ENCODE measurements at regions not wholly inside any gene's neighbourhood (a gene's known extent, or its start where the extent isn't known, plus 50 kb on each side); places are given as distances from the start of the nearest gene placed in this dataset.

DNA sequence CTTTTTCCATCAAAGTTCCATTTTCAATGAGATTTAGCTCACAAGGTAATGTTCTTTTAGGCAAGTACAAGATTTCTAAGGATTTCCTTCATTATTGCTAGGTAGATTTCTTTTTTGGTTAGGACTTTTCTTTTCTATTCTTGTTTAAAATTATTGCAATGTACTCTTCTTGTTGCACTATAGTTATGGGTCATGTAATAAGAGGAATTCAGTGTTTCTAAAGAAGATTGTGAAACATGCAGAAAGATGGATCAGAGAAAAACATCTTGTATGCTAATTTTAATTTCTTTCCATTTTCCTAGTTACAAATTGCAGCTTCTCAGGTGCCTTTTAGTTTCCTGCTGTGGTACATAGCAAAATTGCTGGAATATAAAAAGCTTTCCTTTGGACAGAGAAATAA is 56.1 kb downstream of the BTG1 start:
- ATAC-seq = no peak
- intact Hi-C loops (cut with micrococcal nuclease) = no loop called here

DNA sequence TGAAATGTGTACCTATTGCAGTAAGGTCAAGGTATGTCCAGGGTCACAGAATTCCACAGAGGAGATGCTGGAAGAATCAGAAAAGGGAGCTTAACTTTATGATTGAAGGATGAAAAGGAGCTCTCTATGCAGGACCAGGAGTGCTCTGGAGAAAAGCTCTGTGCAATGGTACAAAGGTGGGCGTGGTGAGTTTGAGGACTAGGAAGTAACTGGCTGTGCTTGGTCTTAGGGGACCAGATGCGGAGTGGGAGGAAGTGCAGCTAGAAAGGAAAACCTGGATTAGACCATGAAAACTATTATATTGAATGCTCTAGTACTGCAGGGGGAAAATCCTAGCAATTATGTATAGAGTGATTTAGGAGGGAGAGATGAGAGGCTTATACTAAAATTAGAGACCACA is 56.8 kb downstream of the BTG1 start:
- ATAC-seq (peak; percentile 60), DNase-seq (no peak)
- intact Hi-C loops (cut with micrococcal nuclease) = no loop called here

More for the DNA sequence above, 56.1 kb downstream of the BTG1 start:
- no peak for DNase-seq

DNA sequence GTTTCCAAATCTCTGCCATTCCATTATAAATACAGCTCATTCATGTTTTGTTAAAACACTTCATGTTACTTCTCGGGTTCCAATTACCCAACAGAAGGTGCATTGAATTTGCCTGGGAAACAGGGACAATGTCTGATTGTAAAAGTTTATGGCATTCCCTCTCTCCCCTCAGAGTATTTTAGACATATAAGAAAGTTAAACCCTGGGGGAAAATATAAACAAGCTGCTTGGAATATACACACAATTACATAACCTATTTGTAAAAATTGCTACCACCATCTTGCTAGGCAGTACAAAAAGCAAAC is 60.0 kb downstream of the BTG1 start:
- no peak for ATAC-seq
- no peak for DNase-seq
- intact Hi-C loops (cut with micrococcal nuclease) = no loop called here

DNA sequence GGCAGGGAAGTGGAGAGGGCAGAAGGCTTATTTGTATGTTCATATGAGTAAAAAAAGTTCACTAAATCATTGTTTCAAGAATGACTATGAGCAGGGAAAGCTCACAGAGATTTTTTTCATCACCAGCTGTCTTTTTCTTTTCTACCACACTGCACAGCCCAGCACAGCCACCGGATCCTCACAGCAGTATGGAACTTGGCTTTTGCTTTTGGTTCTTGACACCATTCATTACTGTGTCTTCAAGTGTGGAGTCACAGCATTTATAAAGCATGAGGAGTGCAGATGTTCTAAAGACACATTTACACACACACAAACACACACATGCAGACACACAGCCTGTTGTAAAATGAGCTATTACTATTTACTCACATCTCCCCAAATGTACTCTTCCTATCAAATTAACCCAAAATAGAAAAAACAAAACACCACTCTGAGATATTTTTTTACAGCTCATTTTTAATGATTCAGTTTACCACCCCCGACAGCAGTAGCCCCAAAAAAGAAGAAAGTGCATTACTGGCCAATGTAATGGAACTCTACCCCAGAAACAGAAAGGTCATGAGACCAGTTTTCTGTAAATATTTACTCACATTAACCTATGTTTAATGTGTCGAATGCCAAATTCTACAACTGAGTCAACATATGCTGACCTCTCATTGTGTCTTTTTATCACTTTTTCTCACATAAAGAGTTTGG is 60.5 kb downstream of the BTG1 start:
- ATAC-seq (no peak), DNase-seq (no peak)
- intact Hi-C loops (cut with micrococcal nuclease) = no loop called here

DNA sequence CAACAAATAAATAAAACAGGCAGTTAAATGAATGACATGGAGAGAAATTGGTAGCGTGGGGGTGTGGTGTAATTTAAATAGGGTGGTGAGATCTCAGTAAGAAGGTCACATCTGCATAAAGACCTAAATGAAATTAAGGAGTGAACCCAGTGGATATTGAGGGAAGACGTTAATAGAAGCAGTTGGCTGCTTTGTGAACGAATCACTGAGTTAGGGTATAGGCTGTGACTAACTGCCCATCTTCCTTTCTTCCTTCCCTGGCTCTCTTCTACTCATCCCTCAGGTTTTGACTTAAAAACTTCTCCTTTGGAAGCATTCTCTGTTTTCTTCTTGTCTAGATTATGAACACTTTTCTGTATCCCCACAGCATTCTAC is 64.7 kb downstream of the BTG1 start:
- no peak for ATAC-seq
- intact Hi-C loops (cut with micrococcal nuclease) = no loop called here
- no peak for DNase-seq

DNA sequence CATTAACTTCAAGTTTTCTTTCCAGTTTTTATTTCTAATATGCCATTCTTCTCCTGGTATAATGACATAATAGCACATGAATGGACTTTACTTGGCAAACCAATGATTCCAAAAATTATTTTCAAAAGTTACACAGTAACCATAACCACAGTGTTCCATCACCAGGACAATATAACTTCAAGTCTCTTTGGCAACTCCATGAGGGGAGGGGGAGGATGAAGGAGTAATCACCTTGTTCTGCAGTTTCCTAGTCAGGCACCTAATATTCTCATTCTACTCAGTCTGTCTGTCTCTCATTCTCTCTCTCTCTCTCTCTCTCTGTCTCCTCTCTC is 66.6 kb downstream of the BTG1 start:
- ATAC-seq = no peak
- no peak for DNase-seq
- intact Hi-C loops (cut with micrococcal nuclease) = no loop called here

DNA sequence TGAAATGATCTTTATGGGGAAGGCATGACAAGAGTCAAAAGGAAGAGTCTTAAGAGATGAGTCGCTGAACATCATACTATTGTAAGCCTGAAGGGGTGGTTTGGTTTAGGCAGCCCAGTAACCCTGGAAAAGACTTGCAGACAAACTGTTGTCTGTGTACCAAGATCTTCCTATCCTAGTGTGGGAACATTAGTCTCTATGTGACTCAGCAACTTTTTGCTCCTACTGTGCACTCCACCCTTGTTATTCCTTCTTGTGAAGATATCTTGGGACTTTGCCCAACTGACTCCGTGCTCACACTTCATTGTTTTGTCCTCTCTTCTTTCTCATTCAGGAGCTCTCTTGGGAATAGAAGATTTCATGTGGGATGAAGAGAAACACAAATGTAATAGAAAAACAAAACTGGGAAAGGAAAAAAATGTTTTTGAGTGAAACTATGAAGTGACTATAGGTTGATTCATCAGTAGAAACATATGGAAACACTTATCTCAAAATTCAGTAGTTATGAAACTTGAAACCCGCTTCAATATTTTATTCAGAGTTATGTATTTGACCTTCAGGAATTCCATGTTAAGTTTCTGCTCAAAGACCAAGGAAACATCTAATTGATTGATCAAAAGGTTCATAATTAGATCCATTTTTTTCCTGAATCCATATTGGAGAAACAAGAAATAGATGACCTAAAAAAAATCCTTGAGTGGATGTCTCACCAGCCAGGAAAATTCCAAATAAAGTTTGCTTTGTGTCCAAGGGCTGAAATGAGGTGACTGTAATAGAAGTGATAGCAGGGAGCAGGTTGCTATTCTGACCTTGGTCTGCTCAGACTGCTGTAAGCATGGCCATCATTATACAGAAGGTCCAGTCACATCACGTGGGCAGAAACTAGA is 67.2 kb downstream of the BTG1 start:
- intact Hi-C loops (cut with micrococcal nuclease) = no loop called here
- DNase-seq (no peak), ATAC-seq (peak; percentile 77)

DNA sequence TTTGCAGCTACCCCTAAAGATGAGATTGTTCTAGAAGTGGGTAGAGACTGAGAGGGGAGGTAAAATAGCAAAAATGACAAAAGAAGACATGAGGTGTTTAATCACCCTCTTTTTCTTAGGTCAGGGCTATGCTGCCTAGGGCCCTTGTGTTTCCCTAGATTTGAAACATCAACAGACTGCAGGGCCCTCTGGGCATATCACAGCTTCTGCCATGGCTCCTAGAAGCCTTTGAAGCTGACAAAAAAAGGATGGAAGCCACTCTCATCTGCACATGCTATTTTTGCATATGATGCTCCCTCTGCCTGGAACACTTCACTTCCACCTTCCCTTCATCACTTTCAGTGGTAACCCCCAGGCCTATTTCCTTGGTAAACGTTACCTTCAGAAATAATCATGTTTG is 68.1 kb downstream of the BTG1 start:
- no peak for ATAC-seq
- intact Hi-C loops (cut with micrococcal nuclease) = no loop called here
- no peak for DNase-seq

DNA sequence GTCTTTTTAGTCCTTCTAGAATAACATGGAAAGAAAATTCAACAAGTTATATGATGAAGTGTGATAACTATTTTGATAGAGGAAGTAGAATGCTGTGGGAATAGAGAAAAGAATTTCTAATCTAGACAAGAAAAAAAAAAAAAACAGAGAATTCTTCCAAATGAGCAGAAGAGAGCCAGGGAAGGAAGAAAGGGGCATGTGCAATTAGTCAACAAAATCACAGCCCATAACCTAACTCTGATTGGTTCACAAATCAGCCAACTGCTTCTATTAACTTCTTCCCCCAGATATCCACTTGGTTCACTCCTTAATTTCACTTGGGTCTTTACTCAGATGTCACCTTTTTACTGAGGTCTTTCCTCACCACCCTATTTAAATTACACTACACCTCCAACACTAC is 69.5 kb downstream of the BTG1 start:
- intact Hi-C loops (cut with micrococcal nuclease) = no loop called here
- no peak for ATAC-seq

DNA sequence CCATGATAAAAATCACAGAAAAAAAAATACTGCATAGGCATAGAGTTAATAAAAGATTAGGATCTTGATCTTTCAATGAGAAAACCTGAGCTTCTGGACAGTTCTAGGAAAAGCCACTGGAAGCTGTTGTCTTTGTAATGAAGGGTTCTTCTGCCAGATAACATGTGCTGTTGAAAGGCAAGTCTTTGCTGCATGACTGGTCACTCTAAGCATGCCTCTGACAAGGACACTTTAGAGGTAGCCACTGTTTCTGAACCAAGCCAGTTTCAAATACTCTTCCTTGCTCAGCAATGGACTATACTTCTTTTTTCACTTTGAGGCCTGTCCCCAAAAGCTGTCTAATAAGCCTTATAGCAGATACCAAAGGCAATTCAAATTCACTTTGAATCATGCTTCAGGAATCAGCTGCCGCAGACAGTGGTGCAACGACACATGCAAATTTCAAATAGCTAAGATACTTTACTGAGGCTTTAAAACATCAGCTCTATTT is 70.2 kb downstream of the BTG1 start:
- intact Hi-C loops (cut with micrococcal nuclease) = no loop called here
- ATAC-seq (peak; percentile 43), DNase-seq (no peak)

More for the DNA sequence above, 69.5 kb downstream of the BTG1 start:
- DNase-seq = no peak

DNA sequence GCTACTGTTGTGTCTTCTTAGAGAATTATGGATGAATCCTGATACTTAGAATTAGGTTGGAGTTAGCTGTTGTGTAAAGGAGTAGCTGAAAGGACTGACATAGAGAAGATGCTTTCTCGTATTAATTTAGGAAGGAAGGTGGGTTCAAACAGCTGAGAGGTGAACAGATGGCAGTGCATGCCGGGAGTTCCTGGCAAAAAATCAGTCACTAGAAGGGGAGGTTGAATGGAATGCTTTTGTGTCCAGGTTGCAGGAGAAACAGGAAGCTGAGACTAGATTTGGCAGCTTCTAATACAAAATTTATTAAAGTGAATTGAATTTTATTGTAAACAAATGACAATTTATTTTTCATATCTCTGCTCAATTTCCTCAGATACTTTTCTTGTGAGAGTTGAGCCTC is 70.8 kb downstream of the BTG1 start:
- DNase-seq (no peak), ATAC-seq (no peak)
- intact Hi-C loops (cut with micrococcal nuclease) = no loop called here

DNA sequence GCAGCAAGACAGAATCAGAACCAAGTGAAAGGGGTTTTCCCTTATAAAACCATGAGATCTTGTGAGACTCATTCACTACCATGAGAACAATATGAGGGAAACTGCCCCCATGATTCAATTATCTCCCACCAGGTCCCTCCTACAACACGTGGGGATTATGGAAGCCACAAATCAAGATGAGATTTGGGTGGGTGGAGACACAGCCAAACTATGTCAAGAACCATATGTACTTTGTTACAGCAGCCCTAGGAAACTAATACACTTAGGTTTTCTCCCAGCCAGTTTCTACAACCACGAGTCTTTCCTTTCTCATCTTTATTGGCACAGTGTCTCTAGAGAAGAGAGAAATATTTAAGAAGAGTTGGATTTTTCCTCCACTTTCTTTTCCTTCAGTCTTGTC is 72.6 kb downstream of the BTG1 start:
- no peak for ATAC-seq
- intact Hi-C loops (cut with micrococcal nuclease) = no loop called here
- no peak for DNase-seq

DNA sequence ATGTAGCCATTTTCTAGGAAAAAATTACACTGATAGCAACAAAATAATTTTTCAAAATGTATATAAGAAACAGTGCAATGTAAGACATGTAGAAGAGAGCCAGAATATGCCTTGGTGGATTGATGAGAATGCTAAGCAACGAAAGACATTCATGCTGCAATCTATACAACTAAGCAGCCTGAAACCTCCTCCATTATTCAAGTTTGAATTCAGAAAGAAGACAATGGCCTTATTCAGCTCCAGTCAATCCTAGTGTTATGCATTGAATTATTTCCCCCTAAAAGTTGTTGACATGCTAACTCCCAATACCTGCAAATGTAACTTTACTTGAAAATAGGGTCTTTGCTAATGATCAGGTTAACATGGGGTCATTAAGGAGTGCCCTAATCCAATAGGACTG is 73.5 kb downstream of the BTG1 start:
- intact Hi-C loops (cut with micrococcal nuclease) = no loop called here
- no peak for ATAC-seq
- no peak for DNase-seq

DNA sequence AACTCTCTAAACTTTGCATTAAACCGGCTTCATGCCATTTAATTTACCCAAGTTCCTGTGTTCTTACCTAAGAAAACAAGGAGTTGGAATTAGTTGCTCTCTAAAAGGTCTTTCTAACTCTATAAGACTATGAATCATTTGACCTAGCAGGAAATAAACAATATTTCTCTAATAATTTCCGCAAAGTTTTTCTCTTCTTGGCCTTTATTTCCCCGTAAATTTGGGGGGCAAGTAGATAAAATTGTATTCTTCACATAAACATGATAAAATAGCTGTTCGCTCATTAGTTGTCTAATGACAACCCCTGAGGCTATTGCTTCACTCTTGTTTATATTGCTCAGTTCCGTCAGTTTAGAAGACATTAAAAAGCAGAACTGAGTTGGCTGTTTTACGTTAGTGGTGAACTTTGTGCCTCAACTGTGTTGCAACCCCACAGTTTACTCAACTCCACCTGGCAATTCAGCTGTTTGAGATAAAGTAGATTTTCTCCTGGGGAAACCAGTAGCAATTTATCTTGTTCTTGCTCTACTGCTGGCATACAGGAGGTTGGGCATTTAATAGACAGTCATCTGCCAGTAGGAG is 74.7 kb downstream of the BTG1 start:
- peak; percentile 38 for ATAC-seq
- intact Hi-C loops (cut with micrococcal nuclease) = no loop called here
- no peak for DNase-seq

DNA sequence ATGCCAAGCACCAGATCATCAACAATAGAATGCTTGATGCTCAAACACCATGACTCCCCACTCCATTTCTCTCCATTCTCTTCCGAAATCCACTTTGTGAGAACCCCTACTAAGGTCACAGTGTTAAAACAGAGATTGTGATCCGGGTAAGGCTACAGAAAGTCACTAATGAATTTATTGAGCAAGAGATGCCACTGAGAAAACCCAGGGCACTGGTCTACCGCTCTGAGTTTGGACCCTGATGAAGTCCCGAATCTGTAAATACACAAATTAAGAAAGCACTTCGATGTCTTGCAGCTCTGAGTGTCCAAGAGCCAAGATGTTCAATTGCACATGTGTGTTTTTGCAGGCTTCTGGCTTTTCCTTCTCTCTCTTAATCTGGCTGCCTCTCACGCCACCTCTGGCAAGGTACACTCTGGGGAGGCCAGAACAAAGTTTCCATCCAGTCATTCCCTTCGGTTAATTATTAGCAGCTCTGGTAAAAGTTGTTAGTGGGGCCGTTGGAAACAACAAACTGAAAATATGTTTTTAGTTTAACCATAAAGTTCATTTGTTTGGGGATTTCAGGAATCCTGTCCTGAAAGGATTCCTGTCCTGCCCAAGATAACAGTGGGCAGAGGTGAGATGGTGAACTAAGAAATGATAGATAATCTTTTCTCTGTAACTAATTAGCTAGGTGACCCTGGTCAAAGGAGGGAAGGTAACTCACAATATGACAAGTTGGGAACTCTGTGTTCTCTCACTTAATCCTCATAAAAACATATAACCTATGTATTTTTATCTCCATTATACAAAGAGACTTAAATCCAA is 75.4 kb downstream of the BTG1 start:
- intact Hi-C loops (cut with micrococcal nuclease) = no loop called here
- DNase-seq (no peak), ATAC-seq (no peak)

DNA sequence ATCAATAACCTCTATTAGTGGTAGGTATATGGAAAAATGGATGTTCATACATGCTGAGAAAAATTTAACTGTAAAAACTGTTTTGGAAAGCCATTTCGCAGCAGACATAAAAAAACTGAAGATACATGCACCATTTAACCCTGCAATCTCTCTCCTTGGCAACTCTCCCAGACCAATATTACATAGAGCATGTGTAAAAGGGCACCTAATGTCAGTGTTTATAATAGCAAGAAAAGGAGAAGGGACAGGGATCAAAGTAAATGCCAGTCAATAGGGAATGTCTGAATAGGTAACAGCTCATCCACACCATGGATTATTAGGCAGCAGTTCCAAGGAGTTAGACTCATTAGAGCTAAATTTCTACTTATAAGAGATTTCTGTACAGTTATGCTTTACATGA is 77.2 kb downstream of the BTG1 start:
- ATAC-seq (no peak), DNase-seq (no peak)
- intact Hi-C loops (cut with micrococcal nuclease) = no loop called here

DNA sequence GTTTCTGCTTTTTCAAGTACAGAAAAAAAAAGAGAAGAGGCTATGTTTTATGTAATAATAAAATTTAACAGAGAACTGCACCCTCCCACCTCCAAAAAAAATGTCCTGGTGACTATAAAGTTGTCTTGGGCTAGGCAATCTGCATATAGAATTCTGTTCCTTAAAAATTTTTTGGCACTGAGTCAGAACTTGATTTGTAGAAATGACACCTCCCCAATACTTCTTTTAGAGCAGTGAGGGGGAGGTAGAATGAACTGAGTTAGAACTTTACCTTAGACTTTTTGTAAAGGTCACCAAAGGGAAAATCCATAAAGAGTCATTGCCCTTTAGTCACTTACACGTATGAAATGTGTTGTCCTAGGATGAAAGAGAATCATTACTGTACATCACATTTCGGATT is 80.0 kb downstream of the BTG1 start:
- intact Hi-C loops (cut with micrococcal nuclease) = no loop called here
- DNase-seq (no peak), ATAC-seq (no peak)

DNA sequence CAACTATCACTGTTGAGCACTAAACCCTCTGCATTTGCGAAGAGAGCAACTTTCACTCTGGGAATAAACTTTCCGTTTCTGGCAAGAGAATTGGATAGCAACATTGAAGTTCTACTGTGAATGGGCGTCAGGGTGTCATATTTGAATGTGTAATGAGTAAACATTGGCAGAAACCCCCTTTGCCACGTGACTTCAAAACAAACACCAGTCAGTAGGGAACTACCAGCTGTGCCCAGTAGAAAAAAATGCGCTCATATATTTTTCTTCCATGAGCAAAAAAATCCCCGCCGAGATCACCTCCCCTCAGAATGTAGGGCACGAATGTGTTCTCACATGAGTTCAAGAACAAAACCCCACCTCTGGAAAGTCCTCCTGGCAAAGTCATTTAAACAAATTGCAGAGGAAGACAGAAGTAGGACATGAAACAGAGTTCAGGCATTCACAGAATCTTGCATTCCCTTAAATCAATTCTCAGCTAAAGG is 80.6 kb downstream of the BTG1 start:
- no peak for ATAC-seq
- intact Hi-C loops (cut with micrococcal nuclease) = no loop called here

DNA sequence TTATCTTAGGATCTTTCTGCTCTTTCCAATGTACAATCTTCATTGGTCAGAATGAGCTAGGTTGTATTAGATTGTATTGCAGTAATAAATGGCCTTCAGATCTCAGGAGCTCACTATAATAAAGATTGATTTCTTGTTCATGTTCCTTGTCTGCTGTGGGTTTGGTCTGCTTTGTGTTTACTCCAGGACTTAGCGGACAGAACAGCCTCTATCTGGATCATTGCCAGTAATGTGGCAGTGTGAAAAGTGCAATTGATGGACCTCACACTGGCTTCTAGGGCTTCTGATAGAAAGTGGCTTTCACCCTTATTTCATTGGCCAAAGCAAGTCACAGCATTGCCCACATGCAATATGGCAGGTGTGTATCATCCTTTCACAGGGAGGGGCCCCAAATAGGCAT is 81.2 kb downstream of the BTG1 start:
- DNase-seq (no peak), ATAC-seq (peak; percentile 58)
- intact Hi-C loops (cut with micrococcal nuclease) = no loop called here

More for the DNA sequence above, 80.6 kb downstream of the BTG1 start:
- no peak for DNase-seq

DNA sequence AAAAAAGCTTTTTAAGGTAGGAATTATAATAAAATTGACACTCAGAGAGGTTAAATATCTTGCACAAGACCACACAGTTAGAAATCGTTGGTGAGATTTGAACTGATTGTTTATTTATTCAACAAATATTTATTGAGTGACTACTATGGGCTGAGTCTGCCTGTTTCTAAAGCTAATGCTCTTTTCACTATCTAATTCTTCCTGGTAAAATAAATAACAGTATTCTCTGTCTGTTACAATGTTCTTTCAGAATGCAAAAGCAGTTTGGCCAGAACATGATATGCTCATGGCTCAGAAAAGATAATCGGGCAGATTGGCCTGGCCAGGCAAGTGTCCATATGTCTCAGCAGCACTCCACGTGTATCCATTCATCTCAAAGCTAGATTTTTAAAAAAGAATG is 82.0 kb downstream of the BTG1 start:
- no peak for ATAC-seq
- intact Hi-C loops (cut with micrococcal nuclease) = no loop called here
- DNase-seq = no peak
